ENCODE measurements at regions not wholly inside any gene's neighbourhood (a gene's known extent, or its start where the extent isn't known, plus 50 kb on each side); places are given as distances from the start of the nearest gene placed in this dataset.
"Not testable (repeated sequence)": the region's sequence is repeated elsewhere in the genome, so short reads cannot be mapped to it uniquely, and the experiment has no call there.

DNA sequence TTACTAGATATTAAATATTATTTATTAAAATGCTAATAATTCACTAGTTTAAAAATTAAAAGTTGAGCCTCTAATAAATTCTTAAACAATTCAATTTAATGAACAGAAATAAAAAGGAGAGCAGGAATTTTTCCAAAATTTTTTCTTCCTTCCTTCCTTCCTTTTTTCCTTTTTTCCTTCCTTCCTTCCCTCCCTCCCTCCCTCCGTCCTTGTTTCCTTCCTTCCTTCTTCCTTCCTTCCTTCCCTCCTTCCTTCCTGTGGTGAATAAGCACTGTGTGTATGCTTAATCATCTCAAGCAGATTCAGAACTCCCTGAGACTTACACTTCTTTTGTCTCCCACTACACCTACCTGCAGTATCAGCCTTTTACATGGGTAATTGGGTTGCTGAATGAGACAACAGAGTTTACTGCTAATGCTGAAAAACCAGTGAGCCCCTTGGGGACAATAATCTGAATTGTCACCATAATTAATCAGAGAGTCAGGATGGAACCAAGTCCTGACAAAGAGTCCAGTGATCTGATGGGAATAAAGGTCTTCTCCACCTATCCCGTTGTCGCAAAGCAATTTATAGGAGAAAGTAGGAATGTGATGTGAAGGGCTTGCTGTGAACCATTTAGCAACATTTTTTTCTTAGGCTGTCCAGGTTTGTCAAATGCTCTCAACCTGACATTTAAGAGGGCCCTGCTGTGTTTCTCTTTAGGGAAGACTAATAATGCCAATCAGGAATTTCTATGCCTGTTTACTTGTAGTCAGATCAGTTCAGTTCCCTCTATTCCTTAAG is 58.1 kb upstream of the CEP295 start:
- Histone ChIP-seq H3K27ac (no peak overlapping the region), H3K9me3 (no peaks in the 10 kb centered on the region), H3K27me3 (ENCODE audit: low read depth) (no peaks in the 10 kb centered on the region), H3K4me1 (no peaks in the 10 kb centered on the region), H3K4me3 (no peak overlapping the region), H3K36me3 (no peaks in the 10 kb centered on the region)
- intact Hi-C loops (cut with DNase I): no loop called here
- TF ChIP-seq, protein P1, sequence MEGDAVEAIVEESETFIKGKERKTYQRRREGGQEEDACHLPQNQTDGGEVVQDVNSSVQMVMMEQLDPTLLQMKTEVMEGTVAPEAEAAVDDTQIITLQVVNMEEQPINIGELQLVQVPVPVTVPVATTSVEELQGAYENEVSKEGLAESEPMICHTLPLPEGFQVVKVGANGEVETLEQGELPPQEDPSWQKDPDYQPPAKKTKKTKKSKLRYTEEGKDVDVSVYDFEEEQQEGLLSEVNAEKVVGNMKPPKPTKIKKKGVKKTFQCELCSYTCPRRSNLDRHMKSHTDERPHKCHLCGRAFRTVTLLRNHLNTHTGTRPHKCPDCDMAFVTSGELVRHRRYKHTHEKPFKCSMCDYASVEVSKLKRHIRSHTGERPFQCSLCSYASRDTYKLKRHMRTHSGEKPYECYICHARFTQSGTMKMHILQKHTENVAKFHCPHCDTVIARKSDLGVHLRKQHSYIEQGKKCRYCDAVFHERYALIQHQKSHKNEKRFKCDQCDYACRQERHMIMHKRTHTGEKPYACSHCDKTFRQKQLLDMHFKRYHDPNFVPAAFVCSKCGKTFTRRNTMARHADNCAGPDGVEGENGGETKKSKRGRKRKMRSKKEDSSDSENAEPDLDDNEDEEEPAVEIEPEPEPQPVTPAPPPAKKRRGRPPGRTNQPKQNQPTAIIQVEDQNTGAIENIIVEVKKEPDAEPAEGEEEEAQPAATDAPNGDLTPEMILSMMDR (IDR thresholded peaks at IDR 0.05): no peak
- ATAC-seq (no peak), DNase-seq (no peak)

- H3K9me3 ChIP-seq; DNase-seq; H3K4me3 ChIP-seq; H3K36me3 ChIP-seq; intact Hi-C loops (cut with DNase I); H3K4me1 ChIP-seq; H3K27ac ChIP-seq; ATAC-seq; H3K27me3 ChIP-seq (ENCODE audit: low read depth): not testable (repeated sequence)
Measured at GRCh38 chr11:93596171-93596570, 53.0 kb upstream of the SMCO4 start.
